NCI-H446 treated with DMSO at 0.1 percent for 48 hours (cell line): ENCODE measurements at regions not wholly inside any gene's neighbourhood (a gene's known extent, or its start where the extent isn't known, plus 50 kb on each side); places are given as distances from the start of the nearest gene placed in this dataset.
A peak's percentile ranks its signal among the peaks of the same experiment; 100 is the strongest.

ENCODE experiments used
- DNase-seq: peaks from one replicate; lab custom pipeline; 2025; lab: John Stamatoyannopoulos, UW

GRCh38 chr5:22998774-22999173 lies 145.6 kb upstream of the CDH12 start:
- peak; percentile 87 for DNase-seq

GRCh38 chr5:22998362-22998761 lies 145.2 kb upstream of the CDH12 start:
- DNase-seq = no peak

GRCh38 chr5:22988937-22989336 lies 135.8 kb upstream of the CDH12 start:
- DNase-seq = no peak

GRCh38 chr5:22986281-22986680 lies 133.1 kb upstream of the CDH12 start:
- DNase-seq = no peak

- DNase-seq = peak; percentile 41
These were observed 132.3 kb upstream of the CDH12 start for GRCh38 chr5:22985446-22985845.

GRCh38 chr5:22970956-22971618 lies 117.9 kb upstream of the CDH12 start:
- DNase-seq = no peak

- DNase-seq = no peak
These were observed 117.3 kb upstream of the CDH12 start for GRCh38 chr5:22970491-22970890.

- no peak for DNase-seq
These were observed 115.2 kb upstream of the CDH12 start for GRCh38 chr5:22968386-22968785.

GRCh38 chr5:22965960-22966359 lies 112.8 kb upstream of the CDH12 start:
- DNase-seq = no peak

GRCh38 chr5:22964632-22965031 lies 111.5 kb upstream of the CDH12 start:
- no peak for DNase-seq

GRCh38 chr5:22958462-22959262 lies 105.5 kb upstream of the CDH12 start:
- peak; percentile 64 for DNase-seq

GRCh38 chr5:22947921-22948320 lies 94.8 kb upstream of the CDH12 start:
- DNase-seq = no peak

- DNase-seq = no peak
These were observed 85.2 kb upstream of the CDH12 start for GRCh38 chr5:22938362-22938761.

- DNase-seq = no peak
These were observed 75.8 kb upstream of the CDH12 start for GRCh38 chr5:22928821-22929482.

- no peak for DNase-seq
These were observed 73.4 kb upstream of the CDH12 start for GRCh38 chr5:22926574-22926973.

GRCh38 chr5:22918511-22918910 lies 65.4 kb upstream of the CDH12 start:
- no peak for DNase-seq

GRCh38 chr5:22916393-22916792 lies 63.2 kb upstream of the CDH12 start:
- no peak for DNase-seq

- DNase-seq = no peak
These were observed 57.9 kb upstream of the CDH12 start for GRCh38 chr5:22911019-22911418.

GRCh38 chr5:22910523-22910922 lies 57.4 kb upstream of the CDH12 start:
- no peak for DNase-seq

- peak; percentile 58 for DNase-seq
These were observed 55.4 kb upstream of the CDH12 start for GRCh38 chr5:22908586-22908985.

GRCh38 chr5:22908129-22908528 lies 55.0 kb upstream of the CDH12 start:
- peak; percentile 62 for DNase-seq
